GM23338 (cell line): ENCODE measurements at regions not wholly inside any gene's neighbourhood (a gene's known extent, or its start where the extent isn't known, plus 50 kb on each side); places are given as distances from the start of the nearest gene placed in this dataset.

Source experiments
- JUNB ChIP-seq: IDR thresholded peaks from one replicate; pipeline ENCODE4 v1.6.1; 2016; ENCODE audit warnings: antibody characterized with exemption; ENCODE audit not compliant: unreplicated experiment
- POLR2AphosphoS5 ChIP-seq: IDR thresholded peaks from 2 replicates; pipeline ENCODE4 v1.6.1; 2016; ENCODE audit warnings: antibody characterized with exemption, low read depth
- REST ChIP-seq: IDR thresholded peaks from one replicate; pipeline ENCODE4 v1.6.1; 2018; ENCODE audit warnings: antibody characterized with exemption; ENCODE audit not compliant: unreplicated experiment
- ZNF462 ChIP-seq: fragments of 250-450 bp; sonication (Bioruptor Pico); IDR thresholded peaks from 2 replicates; pipeline ENCODE4 v1.5.0; 2020; ENCODE audit warnings: mild to moderate bottlenecking, moderate library complexity

GRCh38 chr7:16975712-16976111, 93.9 kb upstream of the AGR3 start (continued):
- TF ChIP-seq ZNF462 (CRISPR knock-in tag) (no peak), REST (no peak), JUNB (no peak), POLR2AphosphoS5 (no peak)
